ENCODE measurements at regions not wholly inside any gene's neighbourhood (a gene's known extent, or its start where the extent isn't known, plus 50 kb on each side); places are given as distances from the start of the nearest gene placed in this dataset.
"Not testable (repeated sequence)": the region's sequence is repeated elsewhere in the genome, so short reads cannot be mapped to it uniquely, and the experiment has no call there.

DNA sequence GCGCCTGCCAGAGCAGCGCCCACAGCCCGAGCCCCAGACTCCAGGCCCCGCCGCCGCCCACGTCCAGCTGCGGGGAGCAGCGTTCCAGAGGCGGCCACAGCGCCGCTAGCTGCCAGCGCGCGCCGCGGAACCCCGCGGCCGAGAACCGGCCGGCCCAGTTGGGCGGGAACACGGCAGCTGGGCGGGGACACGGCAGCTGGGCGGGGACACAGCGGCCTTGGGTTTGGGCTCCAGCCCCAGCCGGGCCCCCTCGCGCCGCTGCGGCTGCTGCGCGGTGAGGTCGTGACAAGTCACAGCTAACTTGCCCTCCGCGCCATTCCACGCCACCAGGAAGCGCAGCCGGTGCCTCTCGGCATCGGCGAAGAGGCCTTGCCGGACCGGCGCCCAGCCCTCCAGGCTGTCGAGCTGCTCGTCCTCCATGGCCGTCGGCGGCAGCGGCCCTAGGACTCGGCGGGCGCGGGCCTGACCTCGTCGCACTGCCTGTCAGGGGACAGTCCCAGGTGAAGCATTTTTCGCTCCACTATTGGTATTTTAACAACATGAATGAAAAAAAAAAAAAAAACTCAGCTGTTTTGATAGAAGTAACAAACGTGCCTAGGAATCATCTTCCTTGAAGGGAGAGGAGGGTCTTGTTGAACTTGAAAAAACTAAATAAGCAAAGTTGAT is 56.6 kb upstream of the GOLGA8N start:
- DNase-seq (ENCODE audit: low spot score) (peak; percentile 73), ATAC-seq (peak; percentile 98)

- not testable (repeated sequence) for DNase-seq (ENCODE audit: low spot score)
- peak; percentile 48 for ATAC-seq
Measured at GRCh38 chr15:32536057-32536493, 57.2 kb upstream of the GOLGA8N start.

- not testable (repeated sequence) for ATAC-seq
Measured at GRCh38 chr15:32535150-32535898, 57.9 kb upstream of the GOLGA8N start.

DNA sequence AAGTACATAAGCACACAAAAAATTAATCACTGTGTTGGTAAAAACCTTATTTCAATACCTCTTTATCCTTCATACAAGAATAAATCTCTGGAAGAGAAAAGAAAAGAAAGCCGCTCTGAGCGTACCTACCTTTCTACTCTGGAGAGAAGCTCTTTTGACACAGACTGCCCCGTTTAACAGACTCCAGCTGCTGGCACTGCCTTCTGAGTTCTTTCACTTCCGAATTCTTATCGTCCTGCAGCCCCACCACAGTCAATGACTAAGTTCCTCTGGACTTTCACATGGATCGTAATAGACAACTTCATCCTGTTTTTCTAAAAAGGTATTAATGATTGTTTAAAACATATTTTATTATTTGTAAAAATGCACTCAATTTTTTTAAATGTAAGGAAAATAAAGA is 67.5 kb upstream of the GOLGA8O start:
- DNase-seq (ENCODE audit: low spot score); ATAC-seq: not testable (repeated sequence)

More at GRCh38 chr15:32535150-32535898, 57.9 kb upstream of the GOLGA8N start:
- not testable (repeated sequence) for DNase-seq (ENCODE audit: low spot score)

DNA sequence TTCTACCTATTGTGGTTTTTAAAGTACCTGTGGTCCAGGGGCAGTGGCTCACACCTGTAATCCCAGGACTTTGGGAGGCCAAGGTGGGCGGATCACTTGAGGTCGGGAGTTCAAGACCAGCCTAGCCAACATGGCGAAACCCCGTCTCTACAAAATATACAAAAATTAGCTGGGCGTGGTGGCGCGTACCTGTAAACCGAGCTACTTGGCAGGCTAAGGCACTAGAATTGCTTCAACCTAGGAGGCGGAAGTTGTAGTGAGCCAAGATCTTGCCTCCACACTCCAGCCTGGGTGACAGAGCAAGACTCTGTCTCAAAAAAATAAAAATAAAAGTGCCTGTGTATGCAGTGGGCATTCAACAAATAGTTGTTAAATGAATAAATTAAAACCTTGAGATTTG is 67.0 kb upstream of the GOLGA8O start:
- not testable (repeated sequence) for ATAC-seq; DNase-seq (ENCODE audit: low spot score)

DNA sequence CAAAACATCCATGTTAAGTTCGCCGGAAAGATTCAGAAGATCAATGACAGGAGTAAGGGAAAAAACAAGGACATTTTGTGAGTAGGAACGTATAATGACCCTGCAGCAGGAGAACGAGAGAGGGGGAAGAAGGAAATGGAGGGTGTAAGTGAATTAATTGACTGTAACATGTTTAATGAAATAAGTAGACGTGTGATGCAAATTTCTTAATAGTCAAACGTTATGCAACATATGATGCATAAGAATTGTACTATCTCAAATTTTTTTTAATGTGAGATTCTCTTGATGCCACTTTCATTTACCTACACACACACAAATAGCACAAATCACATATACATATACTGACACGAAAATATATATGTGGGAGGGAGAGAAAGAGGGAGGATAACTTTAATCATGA is 63.5 kb upstream of the GOLGA8O start:
- ATAC-seq: not testable (repeated sequence)

DNA sequence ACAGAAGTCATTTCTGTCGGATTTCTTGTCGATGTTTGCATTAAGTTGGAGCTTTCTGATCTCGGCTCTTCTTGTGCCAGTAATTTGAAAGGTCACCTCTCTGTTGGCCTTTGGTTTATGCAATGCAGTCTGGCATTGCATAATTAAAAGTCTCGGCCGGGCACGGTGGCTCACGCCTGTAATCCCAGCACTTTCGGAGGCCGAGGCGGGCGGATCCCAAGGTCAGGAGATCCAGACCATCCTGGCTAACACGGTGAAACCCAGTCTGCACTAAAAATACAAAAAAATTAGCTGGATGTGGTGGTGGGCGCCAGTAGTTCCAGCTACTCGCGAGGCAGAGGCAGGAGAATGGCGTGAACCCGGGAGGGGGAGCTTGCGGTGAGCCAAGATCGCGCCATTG is 62.6 kb upstream of the GOLGA8O start:
- DNase-seq (ENCODE audit: low spot score) (peak; percentile 70), ATAC-seq (peak; percentile 91)

More for the DNA sequence above, 63.5 kb upstream of the GOLGA8O start:
- DNase-seq (ENCODE audit: low spot score): not testable (repeated sequence)

- not testable (repeated sequence) for DNase-seq (ENCODE audit: low spot score); ATAC-seq
Measured at GRCh38 chr15:32516954-32517353, 61.5 kb upstream of the GOLGA8O start.

- DNase-seq (ENCODE audit: low spot score); ATAC-seq: not testable (repeated sequence)
Measured at GRCh38 chr15:32513378-32513777, 57.9 kb upstream of the GOLGA8O start.

- DNase-seq (ENCODE audit: low spot score): not testable (repeated sequence)
- peak; percentile 84 for ATAC-seq
Measured at GRCh38 chr15:32510027-32510426, 54.6 kb upstream of the GOLGA8O start.

GRCh38 chr15:32508081-32508480 is 52.6 kb upstream of the GOLGA8O start:
- ATAC-seq: peak; percentile 50
- not testable (repeated sequence) for DNase-seq (ENCODE audit: low spot score)

DNA sequence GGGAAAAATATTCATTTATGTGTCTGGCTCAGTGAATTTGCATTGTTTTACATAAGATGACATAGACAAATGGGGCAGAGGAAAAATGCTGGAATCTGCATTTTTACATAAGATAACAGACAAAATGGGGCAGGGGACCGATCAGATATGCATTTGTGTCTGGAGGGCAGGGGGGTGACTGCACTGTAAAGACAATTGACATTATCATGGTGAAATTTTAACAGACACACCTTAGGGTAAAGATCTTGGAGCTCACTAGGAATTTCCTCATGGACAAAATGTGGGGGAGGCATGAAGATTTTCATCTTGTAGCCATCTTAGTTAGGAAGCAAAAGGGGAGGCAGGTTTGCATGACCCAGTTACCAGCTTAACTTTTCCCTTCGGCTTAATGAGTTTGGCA is 51.4 kb upstream of the GOLGA8O start:
- ATAC-seq: not testable (repeated sequence)

GRCh38 chr15:32505633-32506032 is 50.2 kb upstream of the GOLGA8O start:
- ATAC-seq; DNase-seq (ENCODE audit: low spot score): not testable (repeated sequence)

More for the DNA sequence above, 51.4 kb upstream of the GOLGA8O start:
- not testable (repeated sequence) for DNase-seq (ENCODE audit: low spot score)
